NCI-H146 treated with DMSO at 0.1 percent for 48 hours (cell line): ENCODE measurements at regions not wholly inside any gene's neighbourhood (a gene's known extent, or its start where the extent isn't known, plus 50 kb on each side); places are given as distances from the start of the nearest gene placed in this dataset.
"Not testable (repeated sequence)": the region's sequence is repeated elsewhere in the genome, so short reads cannot be mapped to it uniquely, and the experiment has no call there.

Source experiments
- DNase-seq: peaks from one replicate; lab custom pipeline; 2025; ENCODE audit not compliant: unreplicated experiment; lab: John Stamatoyannopoulos, UW

GRCh38 chr11:134659882-134660281 lies 247.8 kb upstream of the B3GAT1 start:
- no peak for DNase-seq

DNA sequence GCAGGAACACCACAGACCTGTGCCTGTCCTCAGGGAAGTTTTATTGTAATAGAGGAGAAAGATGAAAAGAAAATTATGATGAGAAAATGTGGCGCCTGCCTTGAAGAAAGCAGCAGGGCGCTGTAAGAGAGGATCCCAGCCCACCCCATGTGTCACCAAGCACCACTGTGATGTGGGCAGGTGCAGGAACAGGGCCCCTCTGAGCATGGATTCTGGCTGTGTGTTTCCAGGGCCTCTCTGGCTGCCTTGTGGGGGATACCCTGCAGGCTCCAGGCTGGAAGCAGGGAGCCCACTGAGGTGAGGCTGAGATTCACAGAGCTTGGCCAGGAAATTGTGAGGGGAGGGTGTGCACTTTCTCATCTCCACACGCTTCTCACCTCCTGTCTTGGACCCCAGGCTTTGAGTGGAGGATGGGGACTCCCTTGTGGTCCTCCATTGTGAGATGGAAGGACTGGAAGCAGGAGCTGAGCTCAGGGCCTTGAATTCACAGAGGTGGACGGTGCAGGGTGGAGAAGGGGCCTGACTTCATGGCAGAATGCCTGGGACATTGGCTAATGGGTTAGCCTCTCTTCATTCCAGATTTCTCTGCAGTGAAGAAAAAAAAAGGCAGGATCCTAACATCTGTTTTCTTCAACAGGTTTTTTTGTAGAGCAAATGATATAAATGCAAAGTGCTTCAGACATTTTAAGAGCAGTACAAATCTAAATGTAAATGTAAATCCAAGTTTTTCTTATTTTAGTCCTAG lies 246.6 kb upstream of the B3GAT1 start:
- DNase-seq = no peak

- no peak for DNase-seq
These were observed 245.6 kb upstream of the B3GAT1 start for GRCh38 chr11:134657631-134658030.

DNA sequence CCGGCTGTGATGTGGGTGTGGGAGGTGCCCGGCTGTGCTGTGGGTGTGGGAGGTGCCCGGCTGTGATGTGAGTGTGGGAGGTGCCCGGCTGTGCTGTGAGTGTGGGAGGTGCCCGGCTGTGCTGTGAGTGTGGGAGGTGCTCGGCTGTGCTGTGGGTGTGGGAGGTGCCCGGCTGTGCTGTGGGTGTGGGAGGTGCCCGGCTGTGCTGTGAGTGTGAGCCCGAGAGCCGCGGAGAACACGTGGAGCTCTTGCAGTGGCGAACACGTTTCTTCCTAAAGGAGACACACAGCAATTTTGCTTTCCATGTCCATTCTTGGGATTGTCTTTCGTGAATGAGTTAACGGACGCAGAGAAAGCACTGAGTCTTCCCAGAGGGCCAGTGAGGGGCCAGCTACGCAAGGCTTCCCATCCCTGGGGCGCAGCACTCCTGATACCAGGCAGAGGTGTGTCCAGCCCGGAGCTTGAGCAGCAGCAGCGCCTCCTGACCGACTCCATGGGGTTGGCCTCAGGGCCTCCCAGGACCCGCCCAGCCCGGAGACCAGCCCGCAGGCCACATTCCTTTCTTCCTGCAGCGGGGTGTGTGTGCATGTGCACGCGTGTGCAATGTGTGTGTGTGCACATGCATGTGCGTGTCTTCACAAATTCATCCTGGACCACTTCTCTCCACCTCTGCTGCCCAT lies 245.0 kb upstream of the B3GAT1 start:
- DNase-seq = no peak

DNA sequence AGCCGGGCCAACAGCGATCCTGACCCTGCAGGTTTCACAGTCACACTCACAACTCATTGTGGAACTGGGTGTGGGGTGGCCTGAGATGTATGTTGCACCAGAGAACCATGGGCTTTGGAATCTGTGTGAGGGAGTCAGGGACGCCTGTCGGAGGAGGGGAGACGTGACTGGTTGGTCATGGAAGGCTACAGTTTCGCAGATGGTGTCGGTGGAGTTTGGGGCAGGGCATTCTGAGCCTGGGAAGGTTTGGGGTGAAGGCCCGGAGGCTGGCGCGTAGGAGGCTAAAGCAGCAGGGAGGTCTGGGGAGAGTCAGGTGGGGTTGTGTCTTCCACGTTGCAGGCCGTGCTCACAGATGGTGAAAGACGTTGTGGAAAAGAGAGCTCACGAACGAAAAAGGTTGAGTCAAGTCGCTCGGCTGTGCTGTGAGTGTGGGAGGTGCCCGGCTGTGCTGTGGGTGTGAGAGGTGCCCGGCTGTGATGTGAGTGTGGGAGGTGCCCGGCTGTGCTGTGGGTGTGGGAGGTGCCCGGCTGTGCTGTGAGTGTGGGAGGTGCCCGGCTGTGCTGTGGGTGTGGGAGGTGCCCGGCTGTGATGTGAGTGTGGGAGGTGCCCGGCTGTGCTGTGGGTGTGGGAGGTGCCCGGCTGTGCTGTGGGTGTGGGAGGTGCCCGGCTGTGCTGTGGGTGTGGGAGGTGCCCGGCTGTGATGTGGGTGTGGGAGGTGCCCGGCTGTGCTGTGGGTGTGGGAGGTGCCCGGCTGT lies 244.2 kb upstream of the B3GAT1 start:
- DNase-seq = not testable (repeated sequence)

DNA sequence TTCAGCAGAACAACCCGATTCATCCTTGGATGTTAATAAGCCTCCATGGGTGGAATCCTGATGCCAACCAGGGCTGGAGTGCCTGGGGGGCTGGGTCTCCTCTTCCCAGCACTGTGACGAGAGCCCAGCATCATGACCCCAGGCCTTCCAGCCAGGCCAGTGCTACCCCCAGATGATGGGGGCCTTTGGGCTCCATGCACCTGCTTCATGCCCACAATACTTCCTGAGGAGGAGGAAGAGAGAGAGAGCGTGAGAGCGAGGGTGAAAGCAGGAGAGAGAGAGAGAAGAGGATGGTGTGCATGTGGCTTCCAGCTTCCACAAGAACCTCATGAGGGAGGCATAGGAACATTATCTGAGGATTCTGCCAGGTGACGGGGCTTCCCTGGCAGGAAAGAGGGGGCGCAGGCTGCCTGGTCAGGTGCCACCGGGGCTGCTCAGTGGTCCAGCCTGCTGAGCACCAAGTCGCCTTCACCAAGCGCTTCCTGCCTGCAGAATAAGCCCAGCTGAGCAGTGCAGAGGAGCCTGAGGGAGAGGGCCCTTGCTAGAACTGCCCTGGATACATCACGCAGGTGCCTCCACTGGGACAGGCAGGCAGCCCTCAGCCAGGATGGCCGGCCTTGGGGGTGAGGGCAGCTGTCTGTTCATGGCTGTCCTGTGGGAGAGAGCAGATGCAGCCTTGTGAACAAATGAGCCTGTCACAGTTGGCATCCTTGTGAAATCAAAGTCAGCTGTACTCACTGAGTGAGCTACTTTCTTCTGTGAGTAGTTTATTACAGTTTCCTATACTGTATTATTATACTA lies 243.3 kb upstream of the B3GAT1 start:
- no peak for DNase-seq

- no peak for DNase-seq
These were observed 242.3 kb upstream of the B3GAT1 start for GRCh38 chr11:134654161-134654915.

- no peak for DNase-seq
These were observed 240.7 kb upstream of the B3GAT1 start for GRCh38 chr11:134652586-134653255.

- no peak for DNase-seq
These were observed 235.2 kb upstream of the B3GAT1 start for GRCh38 chr11:134647066-134647743.

- DNase-seq = no peak
These were observed 234.5 kb upstream of the B3GAT1 start for GRCh38 chr11:134646561-134646960.

- DNase-seq = no peak
These were observed 233.5 kb upstream of the B3GAT1 start for GRCh38 chr11:134645576-134645975.

GRCh38 chr11:134644476-134645456 lies 232.7 kb upstream of the B3GAT1 start:
- DNase-seq = no peak

GRCh38 chr11:134643115-134644012 lies 231.3 kb upstream of the B3GAT1 start:
- no peak for DNase-seq

GRCh38 chr11:134642206-134642605 lies 230.2 kb upstream of the B3GAT1 start:
- DNase-seq = no peak

DNA sequence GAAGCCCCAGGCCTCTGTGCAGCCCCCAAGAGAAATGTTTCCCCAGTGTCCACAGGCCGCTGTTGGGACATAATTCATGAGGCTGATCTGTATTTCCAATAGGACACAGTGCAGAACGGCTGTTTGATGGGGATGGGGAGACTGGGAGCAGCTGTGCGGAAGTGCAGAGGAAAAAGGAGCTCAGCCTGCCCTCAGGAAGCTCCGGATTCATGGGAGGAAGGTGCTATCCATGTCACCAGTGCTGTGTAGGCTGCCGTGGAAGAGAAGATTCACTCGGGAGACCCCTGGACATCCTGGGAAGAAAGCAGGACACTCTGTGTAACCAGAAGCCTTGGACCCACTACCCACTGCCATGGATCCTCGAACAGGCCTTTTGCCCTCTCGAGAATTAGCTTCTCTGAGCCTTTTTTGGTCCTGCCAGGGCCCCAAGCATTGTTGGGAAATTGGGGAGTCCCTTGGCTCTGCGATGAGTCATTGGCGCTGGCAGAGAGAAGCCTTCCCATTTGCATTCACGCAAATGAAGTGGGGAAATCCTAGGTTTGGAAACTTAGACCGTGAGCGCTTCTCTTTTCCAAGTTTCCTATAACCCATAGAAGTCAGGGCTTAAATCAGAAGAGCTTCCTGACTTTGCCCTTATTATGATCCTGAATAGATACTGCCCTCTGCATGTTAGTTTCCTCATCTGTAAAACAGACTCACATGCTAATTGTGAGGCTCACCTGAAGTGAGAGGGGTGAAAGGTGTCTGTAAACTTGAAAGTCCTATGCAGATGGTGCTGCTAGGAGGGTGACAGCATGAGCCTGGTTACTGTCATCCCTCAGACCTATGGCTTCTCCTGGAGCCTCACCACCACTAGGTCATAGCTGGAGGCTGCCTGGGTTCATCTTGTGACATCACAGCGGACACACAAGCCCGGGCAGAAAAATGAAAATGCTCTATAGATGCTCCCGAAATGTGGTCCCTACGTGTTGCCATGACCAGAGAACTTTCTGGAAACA lies 229.2 kb upstream of the B3GAT1 start:
- no peak for DNase-seq

GRCh38 chr11:134640536-134640935 lies 228.5 kb upstream of the B3GAT1 start:
- no peak for DNase-seq
